HG03139 (cell line): ENCODE measurements at regions not wholly inside any gene's neighbourhood (a gene's known extent, or its start where the extent isn't known, plus 50 kb on each side); places are given as distances from the start of the nearest gene placed in this dataset.

Experiments used
- ATAC-seq: cut with Tn5 transposase; IDR thresholded peaks from one replicate; pipeline ENCODE4 v1.9.1; 2021; ENCODE audit not compliant: unreplicated experiment

- no peak for ATAC-seq
Measured at GRCh38 chr4:123919576-123920098, 523.0 kb downstream of the SPRY1 start.

GRCh38 chr4:123921339-123921738, 524.7 kb downstream of the SPRY1 start:
- no peak for ATAC-seq

- no peak for ATAC-seq
Measured at GRCh38 chr4:123922847-123923246, 526.3 kb downstream of the SPRY1 start.

GRCh38 chr4:123924536-123924935, 527.9 kb downstream of the SPRY1 start:
- no peak for ATAC-seq

GRCh38 chr4:123929565-123929964, 533.0 kb downstream of the SPRY1 start:
- no peak for ATAC-seq

- ATAC-seq, result no peak
Measured at GRCh38 chr4:123930996-123931395, 534.4 kb downstream of the SPRY1 start.

GRCh38 chr4:123934096-123934495, 537.5 kb downstream of the SPRY1 start:
- no peak for ATAC-seq

- ATAC-seq, result no peak
Measured at GRCh38 chr4:123936621-123937043, 540.0 kb downstream of the SPRY1 start.

- no peak for ATAC-seq
Measured at GRCh38 chr4:123937581-123937980, 541.0 kb downstream of the SPRY1 start.

GRCh38 chr4:123939621-123940020, 543.0 kb downstream of the SPRY1 start:
- ATAC-seq, result no peak

GRCh38 chr4:123940604-123941003, 544.0 kb downstream of the SPRY1 start:
- no peak for ATAC-seq

- ATAC-seq, result no peak
Measured at GRCh38 chr4:123941306-123941705, 544.7 kb downstream of the SPRY1 start.

- ATAC-seq, result no peak
Measured at GRCh38 chr4:123943976-123944375, 547.4 kb downstream of the SPRY1 start.

- no peak for ATAC-seq
Measured at GRCh38 chr4:123945301-123945700, 548.7 kb downstream of the SPRY1 start.

- ATAC-seq, result no peak
Measured at GRCh38 chr4:123950530-123950929, 553.9 kb downstream of the SPRY1 start.

GRCh38 chr4:123952530-123953274, 556.1 kb downstream of the SPRY1 start:
- no peak for ATAC-seq

GRCh38 chr4:123953566-123953965, 557.0 kb downstream of the SPRY1 start:
- ATAC-seq, result no peak

GRCh38 chr4:123954220-123954619, 557.6 kb downstream of the SPRY1 start:
- no peak for ATAC-seq

- ATAC-seq, result no peak
Measured at GRCh38 chr4:123955167-123955800, 558.7 kb downstream of the SPRY1 start.

- ATAC-seq, result no peak
Measured at GRCh38 chr4:123956204-123956603, 559.6 kb downstream of the SPRY1 start.

- no peak for ATAC-seq
Measured at GRCh38 chr4:123966990-123967769, 570.6 kb downstream of the SPRY1 start.

- ATAC-seq, result no peak
Measured at GRCh38 chr4:123972031-123972430, 575.4 kb downstream of the SPRY1 start.
